ENCODE measurements at regions not wholly inside any gene's neighbourhood (a gene's known extent, or its start where the extent isn't known, plus 50 kb on each side); places are given as distances from the start of the nearest gene placed in this dataset.
"Not testable (repeated sequence)": the region's sequence is repeated elsewhere in the genome, so short reads cannot be mapped to it uniquely, and the experiment has no call there.

DNA sequence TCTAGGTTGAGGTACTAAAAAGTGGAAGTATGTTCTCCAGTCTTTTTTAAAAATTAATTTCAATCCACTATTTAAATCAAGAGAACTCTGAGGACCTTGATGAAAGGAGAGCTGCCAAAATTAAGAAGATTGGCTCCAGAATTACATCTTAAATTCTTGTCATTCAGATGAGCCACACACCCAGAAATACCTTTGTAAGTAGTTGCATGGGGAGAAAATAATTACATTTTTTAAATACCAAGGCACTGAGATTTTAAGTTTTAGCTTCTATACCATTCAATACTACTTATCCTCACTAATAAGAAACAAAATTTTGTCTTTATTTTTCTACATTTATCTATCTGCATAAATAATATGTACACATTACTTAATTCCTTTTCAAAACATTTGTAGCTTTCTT, 1132.8 kb downstream of the OTOL1 start:
- no peaks in the 10 kb centered on the region for H3K36me3 Mint-ChIP-seq (ENCODE audit: low read depth)
- H3K9me3 Mint-ChIP-seq = no peaks in the 10 kb centered on the region
- TF ChIP-seq, protein P1, sequence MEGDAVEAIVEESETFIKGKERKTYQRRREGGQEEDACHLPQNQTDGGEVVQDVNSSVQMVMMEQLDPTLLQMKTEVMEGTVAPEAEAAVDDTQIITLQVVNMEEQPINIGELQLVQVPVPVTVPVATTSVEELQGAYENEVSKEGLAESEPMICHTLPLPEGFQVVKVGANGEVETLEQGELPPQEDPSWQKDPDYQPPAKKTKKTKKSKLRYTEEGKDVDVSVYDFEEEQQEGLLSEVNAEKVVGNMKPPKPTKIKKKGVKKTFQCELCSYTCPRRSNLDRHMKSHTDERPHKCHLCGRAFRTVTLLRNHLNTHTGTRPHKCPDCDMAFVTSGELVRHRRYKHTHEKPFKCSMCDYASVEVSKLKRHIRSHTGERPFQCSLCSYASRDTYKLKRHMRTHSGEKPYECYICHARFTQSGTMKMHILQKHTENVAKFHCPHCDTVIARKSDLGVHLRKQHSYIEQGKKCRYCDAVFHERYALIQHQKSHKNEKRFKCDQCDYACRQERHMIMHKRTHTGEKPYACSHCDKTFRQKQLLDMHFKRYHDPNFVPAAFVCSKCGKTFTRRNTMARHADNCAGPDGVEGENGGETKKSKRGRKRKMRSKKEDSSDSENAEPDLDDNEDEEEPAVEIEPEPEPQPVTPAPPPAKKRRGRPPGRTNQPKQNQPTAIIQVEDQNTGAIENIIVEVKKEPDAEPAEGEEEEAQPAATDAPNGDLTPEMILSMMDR (IDR thresholded peaks at IDR 0.05; ENCODE audit: unreplicated experiment in 3 of 3) = no peak
- no peaks in the 10 kb centered on the region for H3K27me3 Mint-ChIP-seq (ENCODE audit: low read depth)
- no peak overlapping the region for H3K4me3 Mint-ChIP-seq
- no peak overlapping the region for H3K27ac Mint-ChIP-seq
- no peaks in the 10 kb centered on the region for H3K4me1 Mint-ChIP-seq

DNA sequence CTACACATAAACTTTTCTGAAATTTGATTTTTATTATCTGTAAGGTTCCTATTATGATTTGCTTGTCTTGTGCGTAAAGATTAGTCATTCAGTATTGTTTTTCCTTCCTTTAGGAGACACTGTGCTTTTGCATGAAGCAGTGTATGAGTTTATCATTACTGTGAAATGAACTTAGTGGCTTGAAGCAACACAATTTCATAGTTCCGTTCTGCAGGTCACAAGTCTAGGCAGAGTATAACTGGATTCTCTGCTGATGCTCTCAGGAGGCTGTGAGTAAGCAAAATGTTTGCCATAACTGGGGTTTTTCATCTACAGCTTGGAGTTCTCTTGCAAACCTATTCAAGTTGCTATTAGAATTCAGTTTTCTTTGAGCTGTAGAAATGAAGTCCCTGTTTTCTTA, 1136.1 kb downstream of the OTOL1 start:
- TF ChIP-seq, protein P1 (IDR thresholded peaks at IDR 0.05; ENCODE audit: unreplicated experiment in 3 of 3) = no peak
- Mint-ChIP-seq H3K27me3 (ENCODE audit: low read depth) (no peaks in the 10 kb centered on the region), H3K4me3 (no peak overlapping the region), H3K36me3 (ENCODE audit: low read depth) (no peaks in the 10 kb centered on the region), H3K27ac (no peak overlapping the region), H3K9me3 (peaks cover under 1% of the 10 kb centered on the region), H3K4me1 (no peaks in the 10 kb centered on the region)

DNA sequence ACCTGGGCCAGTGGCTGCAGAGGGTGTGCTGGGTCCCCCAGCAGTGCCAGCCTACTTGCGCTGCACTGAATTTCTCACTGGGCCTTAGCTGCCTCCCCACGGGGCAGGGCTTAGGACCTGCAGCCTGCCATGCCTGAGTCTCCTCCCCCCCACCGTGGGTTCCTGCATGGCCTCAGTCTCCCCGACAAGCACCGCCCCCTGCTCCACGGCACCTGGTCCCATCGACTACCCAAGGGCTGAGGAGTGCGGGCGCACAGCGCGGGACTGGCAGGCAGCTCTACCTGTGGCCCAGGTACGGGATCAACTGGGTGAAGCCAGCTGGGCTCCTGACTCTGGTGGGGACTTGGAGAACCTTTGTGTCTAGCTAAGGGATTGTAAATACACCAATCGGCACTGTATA, 1143.6 kb downstream of the OTOL1 start:
- H3K4me3 Mint-ChIP-seq; H3K27ac Mint-ChIP-seq; H3K9me3 Mint-ChIP-seq; H3K36me3 Mint-ChIP-seq (ENCODE audit: low read depth); H3K4me1 Mint-ChIP-seq; H3K27me3 Mint-ChIP-seq (ENCODE audit: low read depth): not testable (repeated sequence)

DNA sequence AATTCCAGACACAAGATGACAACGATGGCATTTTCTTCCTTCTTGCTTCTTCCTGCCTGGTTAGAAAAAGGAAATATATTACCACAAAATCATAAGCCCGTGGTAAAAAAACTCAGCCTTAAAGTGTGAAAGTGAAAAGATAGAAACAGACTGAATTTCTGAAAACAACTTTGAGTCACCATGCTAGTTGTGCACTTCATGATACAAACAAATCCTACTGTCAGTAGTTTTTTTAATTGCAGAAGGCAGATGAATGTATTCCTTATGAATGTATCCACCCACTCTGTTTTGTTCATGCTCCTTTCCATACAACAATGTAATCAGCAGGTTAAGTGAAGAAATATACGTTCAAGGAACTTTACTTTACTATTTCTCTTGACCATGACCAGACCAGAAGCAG, 1144.7 kb downstream of the OTOL1 start:
- Mint-ChIP-seq H3K27me3 (ENCODE audit: low read depth) (no peaks in the 10 kb centered on the region), H3K36me3 (ENCODE audit: low read depth) (no peaks in the 10 kb centered on the region), H3K27ac (no peak overlapping the region), H3K9me3 (peaks cover 7% of the 10 kb centered on the region), H3K4me1 (no peaks in the 10 kb centered on the region), H3K4me3 (no peak overlapping the region)
- TF ChIP-seq, protein P1 (IDR thresholded peaks at IDR 0.05; ENCODE audit: unreplicated experiment in 3 of 3) = no peak

DNA sequence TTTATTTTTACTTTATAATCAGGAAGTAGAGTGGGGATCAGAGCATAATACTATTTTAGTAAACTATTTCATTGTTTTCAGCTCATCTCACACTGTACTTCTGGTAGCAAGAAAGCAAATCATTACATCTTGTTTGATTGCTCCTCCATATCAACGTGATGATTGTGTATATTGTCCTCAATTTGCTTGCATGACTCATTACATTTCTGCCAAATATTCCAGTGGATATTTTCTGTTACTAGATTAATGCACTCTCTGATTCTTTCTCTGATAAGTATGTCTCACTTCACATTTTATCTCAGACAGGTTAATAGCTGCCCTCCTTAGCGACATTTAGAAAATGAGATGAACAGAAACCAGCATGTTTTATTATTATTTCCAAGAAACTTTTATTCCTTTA, 1145.3 kb downstream of the OTOL1 start:
- H3K36me3 Mint-ChIP-seq (ENCODE audit: low read depth) = no peaks in the 10 kb centered on the region
- no peaks in the 10 kb centered on the region for H3K27me3 Mint-ChIP-seq (ENCODE audit: low read depth)
- no peak overlapping the region for H3K27ac Mint-ChIP-seq
- H3K4me3 Mint-ChIP-seq = no peak overlapping the region
- H3K9me3 Mint-ChIP-seq = peaks cover 11% of the 10 kb centered on the region
- TF ChIP-seq, protein P1 (IDR thresholded peaks at IDR 0.05; ENCODE audit: unreplicated experiment in 3 of 3) = no peak
- H3K4me1 Mint-ChIP-seq = no peaks in the 10 kb centered on the region

DNA sequence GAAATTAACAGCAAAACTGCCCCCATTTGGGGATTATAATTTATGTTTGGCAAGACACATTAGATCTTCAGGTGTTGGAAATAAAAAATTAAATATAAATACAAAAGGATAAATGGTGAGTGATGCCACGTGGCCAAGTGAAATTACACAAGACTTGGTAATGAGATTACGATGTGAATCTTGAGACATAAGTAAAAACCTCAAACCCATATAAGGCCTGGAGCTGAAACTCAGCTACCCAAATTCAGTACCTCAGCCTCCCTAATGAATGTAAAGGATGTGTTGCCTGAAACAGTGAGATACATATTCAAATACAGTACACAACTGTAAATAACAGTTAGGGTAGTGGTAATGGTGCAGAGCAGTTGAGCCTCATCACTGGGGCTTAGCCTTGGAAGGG, 1146.6 kb downstream of the OTOL1 start:
- no peaks in the 10 kb centered on the region for H3K27me3 Mint-ChIP-seq (ENCODE audit: low read depth)

More for the DNA sequence above, 1146.6 kb downstream of the OTOL1 start:
- Mint-ChIP-seq H3K4me3 (no peak overlapping the region), H3K9me3 (peaks cover 8% of the 10 kb centered on the region), H3K36me3 (ENCODE audit: low read depth) (no peaks in the 10 kb centered on the region), H3K4me1 (no peaks in the 10 kb centered on the region), H3K27ac (no peak overlapping the region)
- TF ChIP-seq, protein P1 (IDR thresholded peaks at IDR 0.05; ENCODE audit: unreplicated experiment in 3 of 3) = no peak

Measured in nephron (organoid).